ENCODE measurements at regions not wholly inside any gene's neighbourhood (a gene's known extent, or its start where the extent isn't known, plus 50 kb on each side); places are given as distances from the start of the nearest gene placed in this dataset.

DNA sequence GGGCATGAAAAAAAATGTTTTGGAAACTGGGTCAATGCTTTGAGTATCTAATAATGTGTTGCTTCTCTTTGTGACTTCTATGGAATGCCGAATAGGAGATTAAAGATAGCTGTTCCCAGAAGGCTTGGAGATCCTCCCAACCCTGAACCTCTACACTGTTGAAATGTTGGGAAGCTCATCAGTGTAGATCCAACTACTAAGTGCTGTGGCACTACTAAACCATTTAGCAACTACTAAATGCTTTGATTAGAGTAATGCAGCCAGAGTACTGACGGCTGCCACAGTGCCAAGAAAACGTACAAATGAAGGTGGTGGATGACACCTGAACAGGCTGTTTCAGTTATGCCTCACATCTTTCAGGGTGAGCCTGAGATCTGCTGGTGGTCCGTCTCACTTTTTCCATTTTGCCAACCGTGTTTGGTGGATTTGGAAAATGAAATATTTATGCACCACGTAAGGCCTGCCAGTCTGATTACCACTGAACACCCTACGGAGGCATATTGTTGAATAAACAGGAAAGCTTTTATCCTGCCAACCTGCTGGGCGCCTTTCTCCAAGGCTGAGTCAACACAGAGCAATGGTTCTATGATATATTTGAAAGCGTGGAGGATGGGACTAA lies 938.0 kb upstream of the FLRT2 start:
- TF ChIP-seq POLR2AphosphoS5 (IDR thresholded peaks at IDR 0.05; ENCODE audit: low read depth, low read length) (no peak), TAF1 (IDR thresholded peaks at IDR 0.05; ENCODE audit: borderline replicate concordance, low read depth, low read length) (no peak), POLR2A (IDR thresholded peaks at IDR 0.05; ENCODE audit: low read depth, low read length) (no peak)
- FAIRE-seq (no peak), DNase-seq (ENCODE audit: insufficient read length) (no peak)

DNA sequence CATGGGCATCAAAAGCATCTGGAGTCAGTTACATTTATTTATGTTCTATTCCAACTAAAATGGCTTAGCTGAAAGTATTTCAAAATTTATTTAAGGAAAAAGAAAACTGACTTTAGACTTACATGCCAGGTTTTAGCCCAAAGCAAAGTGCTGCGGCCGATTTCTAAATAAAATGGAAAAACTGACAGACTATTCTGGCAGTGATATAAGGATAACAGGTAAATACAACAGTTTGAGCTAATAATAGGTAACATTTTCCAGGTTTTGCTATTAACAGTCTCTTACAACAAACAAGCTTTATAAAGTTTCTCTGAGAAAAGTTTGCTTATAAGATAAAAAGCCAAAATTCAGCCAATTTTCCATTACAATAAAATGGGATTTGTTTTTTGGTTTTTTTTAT lies 937.2 kb upstream of the FLRT2 start:
- no peak for DNase-seq (ENCODE audit: insufficient read length)
- no peak for FAIRE-seq
- TF ChIP-seq TAF1 (IDR thresholded peaks at IDR 0.05; ENCODE audit: borderline replicate concordance, low read depth, low read length): no peak
- no peak for TF ChIP-seq POLR2AphosphoS5 (IDR thresholded peaks at IDR 0.05; ENCODE audit: low read depth, low read length)
- no peak for TF ChIP-seq POLR2A (IDR thresholded peaks at IDR 0.05; ENCODE audit: low read depth, low read length)

DNA sequence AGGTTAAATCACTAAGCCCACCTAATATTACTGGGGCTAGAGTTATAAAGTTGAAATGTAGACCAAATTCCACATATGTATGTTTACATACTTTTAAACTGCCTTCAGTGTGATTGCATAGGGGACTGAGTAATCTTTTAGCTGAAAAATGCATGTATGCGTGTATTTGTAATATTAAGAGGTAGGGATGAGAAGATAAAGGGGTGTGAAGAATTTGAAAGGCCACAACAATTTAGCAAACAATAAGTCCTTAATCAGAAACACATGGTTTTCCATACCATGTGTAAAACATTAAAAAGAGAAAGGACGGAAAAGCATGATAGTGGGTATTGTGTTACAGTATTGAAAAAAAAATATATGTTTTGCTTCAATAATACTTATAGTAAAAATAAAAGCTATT lies 919.9 kb upstream of the FLRT2 start:
- TF ChIP-seq POLR2AphosphoS5 (IDR thresholded peaks at IDR 0.05; ENCODE audit: low read depth, low read length): no peak
- TF ChIP-seq POLR2A (IDR thresholded peaks at IDR 0.05; ENCODE audit: low read depth, low read length): no peak
- TF ChIP-seq TAF1 (IDR thresholded peaks at IDR 0.05; ENCODE audit: borderline replicate concordance, low read depth, low read length): no peak
- no peak for FAIRE-seq

DNA sequence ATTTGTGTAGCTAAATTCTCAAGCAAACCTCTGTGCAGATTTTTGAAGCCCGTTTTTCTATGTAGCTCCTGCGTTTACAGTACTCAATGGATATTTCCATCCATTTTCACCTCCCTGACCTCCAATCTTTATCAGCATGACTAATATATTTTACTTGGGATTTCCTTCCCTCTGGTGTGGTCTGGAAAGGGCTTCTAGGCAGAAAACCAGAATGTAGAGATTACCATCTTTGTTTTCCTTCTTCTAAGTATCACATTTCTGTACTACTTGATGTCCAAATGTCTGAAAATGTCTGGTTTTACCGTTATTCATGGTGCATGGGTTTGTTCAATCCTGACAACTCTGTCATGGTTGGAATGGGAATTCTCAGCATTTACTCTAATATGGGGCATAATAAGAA lies 907.6 kb upstream of the FLRT2 start:
- DNase-seq (ENCODE audit: insufficient read length) (no peak), FAIRE-seq (no peak)
- TF ChIP-seq POLR2A (IDR thresholded peaks at IDR 0.05; ENCODE audit: low read depth, low read length) (no peak), POLR2AphosphoS5 (IDR thresholded peaks at IDR 0.05; ENCODE audit: low read depth, low read length) (no peak), TAF1 (IDR thresholded peaks at IDR 0.05; ENCODE audit: borderline replicate concordance, low read depth, low read length) (no peak)

More for the DNA sequence above, 919.9 kb upstream of the FLRT2 start:
- DNase-seq (ENCODE audit: insufficient read length): no peak

DNA sequence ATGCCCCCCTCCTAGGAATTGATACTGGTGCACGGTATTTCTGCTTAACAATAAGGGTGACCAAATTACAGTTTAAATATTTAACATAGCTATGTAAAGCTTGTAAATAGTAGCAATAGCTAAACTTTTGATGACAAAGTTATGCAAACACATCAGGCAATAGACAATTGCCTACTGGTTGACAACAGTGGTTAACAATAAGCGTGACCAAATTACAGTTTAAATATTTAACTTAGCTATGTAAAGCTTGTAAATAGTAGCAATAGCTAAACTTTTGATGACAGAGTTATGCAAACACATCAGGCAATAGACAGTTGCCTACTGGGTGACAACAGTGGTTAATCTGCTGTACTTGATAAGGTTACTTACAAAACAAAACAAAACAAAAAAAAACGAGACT lies 886.5 kb upstream of the FLRT2 start:
- TF ChIP-seq POLR2A (IDR thresholded peaks at IDR 0.05; ENCODE audit: low read depth, low read length): no peak
- TF ChIP-seq POLR2AphosphoS5 (IDR thresholded peaks at IDR 0.05; ENCODE audit: low read depth, low read length): no peak
- TF ChIP-seq TAF1 (IDR thresholded peaks at IDR 0.05; ENCODE audit: borderline replicate concordance, low read depth, low read length): no peak
- no peak for DNase-seq (ENCODE audit: insufficient read length)
- no peak for FAIRE-seq

DNA sequence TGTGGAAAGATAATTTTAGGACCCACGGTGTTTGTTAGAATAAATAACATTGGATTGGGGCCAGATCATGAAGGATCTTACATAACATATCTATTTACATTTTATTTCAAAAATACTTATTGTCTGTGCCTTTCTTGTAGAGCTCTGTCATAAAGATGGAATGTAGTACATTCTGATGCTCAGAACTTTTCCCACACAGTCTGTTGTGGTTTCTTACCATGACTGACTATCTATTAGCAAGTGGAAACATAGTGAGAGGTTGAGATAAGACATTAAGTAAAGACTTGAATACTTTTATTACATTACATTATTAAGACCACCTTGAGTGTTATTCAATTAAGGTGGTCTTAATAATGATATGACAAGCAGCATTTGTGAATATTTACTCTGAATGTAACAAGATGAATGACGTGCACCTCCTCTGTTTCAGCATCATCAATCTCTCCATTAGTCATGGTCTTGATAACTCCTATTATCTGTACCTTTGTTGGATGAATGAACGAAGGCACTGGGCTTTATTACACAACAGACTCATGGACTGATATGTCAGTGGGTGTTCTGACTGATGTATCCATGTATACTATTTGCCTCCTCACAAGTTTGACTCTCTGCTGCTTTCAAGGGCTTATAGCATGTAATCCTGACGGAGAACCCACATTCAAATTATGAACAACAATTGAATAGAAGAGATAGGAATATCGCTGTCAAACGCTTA lies 883.0 kb upstream of the FLRT2 start:
- FAIRE-seq (no peak), DNase-seq (ENCODE audit: insufficient read length) (no peak)
- TF ChIP-seq POLR2A (IDR thresholded peaks at IDR 0.05; ENCODE audit: low read depth, low read length): no peak
- TF ChIP-seq TAF1 (IDR thresholded peaks at IDR 0.05; ENCODE audit: borderline replicate concordance, low read depth, low read length): no peak

DNA sequence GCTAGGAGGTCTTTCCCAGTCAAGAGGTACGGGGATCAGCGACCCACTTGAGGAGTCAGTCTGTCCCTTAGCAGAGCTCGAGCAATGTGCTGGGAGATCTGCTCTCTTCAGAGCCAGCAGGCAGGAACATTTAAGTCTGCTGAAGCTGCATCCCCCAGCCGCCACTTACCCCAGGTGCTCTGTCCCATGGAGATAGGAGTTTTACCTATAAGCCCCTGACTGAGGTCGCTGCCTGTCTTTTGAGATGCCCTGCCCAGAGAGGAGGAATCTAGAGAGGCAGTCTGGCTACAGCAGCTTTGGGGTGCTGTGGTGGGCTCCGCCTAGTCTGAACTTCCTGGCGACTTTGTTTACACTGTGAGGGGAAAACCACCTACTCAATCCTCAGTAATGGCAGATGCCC lies 874.9 kb upstream of the FLRT2 start:
- no peak for TF ChIP-seq POLR2AphosphoS5 (IDR thresholded peaks at IDR 0.05; ENCODE audit: low read depth, low read length)
- TF ChIP-seq TAF1 (IDR thresholded peaks at IDR 0.05; ENCODE audit: borderline replicate concordance, low read depth, low read length): no peak
- no peak for TF ChIP-seq POLR2A (IDR thresholded peaks at IDR 0.05; ENCODE audit: low read depth, low read length)
- FAIRE-seq (no peak), DNase-seq (ENCODE audit: insufficient read length) (no peak)

DNA sequence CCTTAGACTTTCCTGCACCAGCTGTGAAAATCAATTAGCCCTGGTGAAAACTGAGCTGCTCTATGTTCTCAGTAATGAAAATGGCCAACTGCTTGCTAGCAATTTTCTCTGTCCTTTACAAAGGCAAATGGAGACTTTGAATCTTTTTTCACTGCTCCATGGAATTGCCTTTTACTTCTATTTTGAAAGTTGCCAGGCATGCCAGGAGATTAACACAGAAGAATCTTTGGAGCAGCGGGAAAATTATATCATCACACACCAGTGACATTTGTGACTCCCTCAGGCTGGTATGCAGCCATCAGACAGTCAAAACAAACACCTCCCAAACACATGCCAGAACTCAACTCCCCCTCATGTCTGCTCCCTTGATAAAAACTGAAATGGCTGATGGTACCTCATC lies 872.0 kb upstream of the FLRT2 start:
- TF ChIP-seq TAF1 (IDR thresholded peaks at IDR 0.05; ENCODE audit: borderline replicate concordance, low read depth, low read length) (no peak), POLR2A (IDR thresholded peaks at IDR 0.05; ENCODE audit: low read depth, low read length) (no peak), POLR2AphosphoS5 (IDR thresholded peaks at IDR 0.05; ENCODE audit: low read depth, low read length) (no peak)
- DNase-seq (ENCODE audit: insufficient read length) (no peak), FAIRE-seq (no peak)

DNA sequence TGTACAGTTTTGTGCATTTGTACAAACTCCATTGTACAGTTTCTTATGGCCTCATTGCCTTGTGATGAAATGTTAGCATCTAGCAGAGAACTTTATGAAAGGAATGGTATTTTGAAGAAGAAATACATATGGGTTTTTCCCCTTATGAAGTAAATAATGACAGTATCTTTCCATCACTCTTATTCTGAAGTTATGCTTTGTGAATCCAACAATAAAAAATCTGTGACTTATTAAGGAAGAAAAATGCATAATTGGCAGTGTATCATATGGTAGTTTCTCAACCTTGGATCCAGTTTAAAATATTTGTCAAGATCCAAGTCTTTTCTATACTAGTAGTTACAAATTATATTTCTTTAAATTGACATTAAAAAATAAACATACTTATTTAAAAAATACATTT lies 859.1 kb upstream of the FLRT2 start:
- FAIRE-seq (no peak), DNase-seq (ENCODE audit: insufficient read length) (no peak)
- no peak for TF ChIP-seq POLR2A (IDR thresholded peaks at IDR 0.05; ENCODE audit: low read depth, low read length)
- TF ChIP-seq TAF1 (IDR thresholded peaks at IDR 0.05; ENCODE audit: borderline replicate concordance, low read depth, low read length): no peak
- TF ChIP-seq POLR2AphosphoS5 (IDR thresholded peaks at IDR 0.05; ENCODE audit: low read depth, low read length): no peak

DNA sequence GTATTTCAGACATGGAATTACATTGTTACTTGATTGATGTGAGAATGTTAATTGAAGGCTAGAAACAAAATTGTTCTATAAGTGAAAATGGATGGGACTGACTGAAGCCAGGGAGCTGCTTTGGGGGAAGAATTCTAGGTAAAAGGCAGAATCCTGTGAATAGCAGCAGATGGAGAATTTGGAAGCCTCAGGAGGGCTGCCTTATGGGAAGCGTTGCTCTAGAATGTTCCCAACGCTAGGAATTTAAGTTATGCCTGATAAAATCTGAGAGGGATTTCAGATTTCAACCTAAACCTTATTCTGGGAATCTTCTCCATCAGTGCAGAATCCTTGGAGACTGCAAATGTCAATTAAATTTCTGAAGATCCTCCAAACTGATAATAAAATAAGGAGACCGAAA lies 858.2 kb upstream of the FLRT2 start:
- TF ChIP-seq POLR2AphosphoS5 (IDR thresholded peaks at IDR 0.05; ENCODE audit: low read depth, low read length) (no peak), POLR2A (IDR thresholded peaks at IDR 0.05; ENCODE audit: low read depth, low read length) (no peak), TAF1 (IDR thresholded peaks at IDR 0.05; ENCODE audit: borderline replicate concordance, low read depth, low read length) (no peak)
- no peak for FAIRE-seq
- no peak for DNase-seq (ENCODE audit: insufficient read length)

DNA sequence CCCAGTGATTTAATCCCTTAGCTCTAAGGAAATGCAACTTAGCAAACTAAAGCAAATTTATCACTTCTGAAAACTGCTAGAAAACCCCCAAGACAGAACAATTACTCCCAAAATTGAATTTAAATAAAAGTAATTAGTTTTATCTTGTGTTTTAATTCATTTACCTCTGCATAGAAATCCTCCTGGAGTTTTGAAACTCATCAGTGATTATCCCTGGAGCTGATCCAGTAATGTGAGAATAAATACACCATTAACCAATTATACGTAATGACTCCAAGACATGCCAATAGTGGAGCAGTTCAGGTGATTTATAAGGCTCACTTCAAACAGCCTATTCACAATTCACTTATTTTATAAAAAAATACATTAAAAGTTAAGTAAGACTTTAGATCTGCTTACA lies 855.3 kb upstream of the FLRT2 start:
- TF ChIP-seq POLR2A (IDR thresholded peaks at IDR 0.05; ENCODE audit: low read depth, low read length) (no peak), POLR2AphosphoS5 (IDR thresholded peaks at IDR 0.05; ENCODE audit: low read depth, low read length) (no peak), TAF1 (IDR thresholded peaks at IDR 0.05; ENCODE audit: borderline replicate concordance, low read depth, low read length) (no peak)
- FAIRE-seq (no peak), DNase-seq (ENCODE audit: insufficient read length) (no peak)

DNA sequence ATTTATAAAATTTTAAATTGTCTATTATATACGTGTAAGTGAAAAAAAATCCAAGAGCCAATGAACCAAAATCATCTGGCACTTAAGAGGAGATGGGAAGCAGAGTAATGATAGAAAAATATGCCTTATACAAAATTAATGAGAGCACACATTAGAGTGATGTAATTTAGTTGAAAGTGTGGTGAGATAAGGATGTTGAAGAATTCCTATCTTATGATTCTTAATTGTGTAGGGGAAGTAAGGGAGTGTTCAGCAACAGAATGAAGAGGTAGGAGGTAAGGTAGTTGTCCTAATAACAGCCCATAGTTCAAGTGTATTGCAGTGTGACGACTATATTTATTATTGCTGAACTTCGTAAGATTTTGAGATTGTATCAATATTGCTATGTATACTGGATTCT lies 843.4 kb upstream of the FLRT2 start:
- DNase-seq (ENCODE audit: insufficient read length) (no peak), FAIRE-seq (no peak)
- no peak for TF ChIP-seq TAF1 (IDR thresholded peaks at IDR 0.05; ENCODE audit: borderline replicate concordance, low read depth, low read length)
